Chondrocyte (in vitro differentiated cells): ENCODE measurements at regions not wholly inside any gene's neighbourhood (a gene's known extent, or its start where the extent isn't known, plus 50 kb on each side); places are given as distances from the start of the nearest gene placed in this dataset.

Experiments
- DNase-seq: peaks from one replicate; pipeline ENCODE4 v3.0.0; 2021; ENCODE audit warnings: mixed read lengths, low spot score
- H3K27ac Mint-ChIP-seq: one replicate; pipeline ENCODE4 v1.8.0; 2021; ENCODE audit warnings: mild to moderate bottlenecking, moderate library complexity, mixed read lengths; ENCODE audit not compliant: unreplicated experiment
- H3K27me3 Mint-ChIP-seq: 2 replicates; pipeline ENCODE4 v1.8.0; 2021; ENCODE audit warnings: low read depth, mixed read lengths
- H3K36me3 Mint-ChIP-seq: 2 replicates; pipeline ENCODE4 v1.8.0; 2021; ENCODE audit warnings: low read depth, mixed read lengths
- H3K4me1 Mint-ChIP-seq: 2 replicates; pipeline ENCODE4 v1.8.0; 2021; ENCODE audit warnings: low read depth, mild to moderate bottlenecking, mixed read lengths
- H3K4me3 Mint-ChIP-seq: one replicate; pipeline ENCODE4 v1.8.0; 2021; ENCODE audit warnings: mild to moderate bottlenecking, moderate library complexity, mixed read lengths; ENCODE audit not compliant: unreplicated experiment
- H3K9me3 Mint-ChIP-seq: 2 replicates; pipeline ENCODE4 v1.8.0; 2021; ENCODE audit warnings: low read depth, mixed read lengths
- TF ChIP-seq, protein P1 (sequence below): fragments of 200-600 bp; sonication (generic); IDR thresholded peaks from 2 replicates; pipeline ENCODE4 v1.5.0; 2021; ENCODE audit warnings: antibody characterized with exemption, mild to moderate bottlenecking, moderate library complexity

- Mint-ChIP-seq H3K27me3 (peaks cover 1% of the 10 kb centered on the region), H3K36me3 (peaks cover 2% of the 10 kb centered on the region), H3K4me1 (peaks cover 31% of the 10 kb centered on the region), H3K9me3 (no peaks in the 10 kb centered on the region), H3K4me3 (no peak overlapping the region), H3K27ac (no peak overlapping the region)
- TF ChIP-seq, protein P1, sequence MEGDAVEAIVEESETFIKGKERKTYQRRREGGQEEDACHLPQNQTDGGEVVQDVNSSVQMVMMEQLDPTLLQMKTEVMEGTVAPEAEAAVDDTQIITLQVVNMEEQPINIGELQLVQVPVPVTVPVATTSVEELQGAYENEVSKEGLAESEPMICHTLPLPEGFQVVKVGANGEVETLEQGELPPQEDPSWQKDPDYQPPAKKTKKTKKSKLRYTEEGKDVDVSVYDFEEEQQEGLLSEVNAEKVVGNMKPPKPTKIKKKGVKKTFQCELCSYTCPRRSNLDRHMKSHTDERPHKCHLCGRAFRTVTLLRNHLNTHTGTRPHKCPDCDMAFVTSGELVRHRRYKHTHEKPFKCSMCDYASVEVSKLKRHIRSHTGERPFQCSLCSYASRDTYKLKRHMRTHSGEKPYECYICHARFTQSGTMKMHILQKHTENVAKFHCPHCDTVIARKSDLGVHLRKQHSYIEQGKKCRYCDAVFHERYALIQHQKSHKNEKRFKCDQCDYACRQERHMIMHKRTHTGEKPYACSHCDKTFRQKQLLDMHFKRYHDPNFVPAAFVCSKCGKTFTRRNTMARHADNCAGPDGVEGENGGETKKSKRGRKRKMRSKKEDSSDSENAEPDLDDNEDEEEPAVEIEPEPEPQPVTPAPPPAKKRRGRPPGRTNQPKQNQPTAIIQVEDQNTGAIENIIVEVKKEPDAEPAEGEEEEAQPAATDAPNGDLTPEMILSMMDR: no peak
- no peak for DNase-seq
Observed at GRCh38 chr9:95816716-95817115, 58.8 kb upstream of the ERCC6L2 start.

DNA sequence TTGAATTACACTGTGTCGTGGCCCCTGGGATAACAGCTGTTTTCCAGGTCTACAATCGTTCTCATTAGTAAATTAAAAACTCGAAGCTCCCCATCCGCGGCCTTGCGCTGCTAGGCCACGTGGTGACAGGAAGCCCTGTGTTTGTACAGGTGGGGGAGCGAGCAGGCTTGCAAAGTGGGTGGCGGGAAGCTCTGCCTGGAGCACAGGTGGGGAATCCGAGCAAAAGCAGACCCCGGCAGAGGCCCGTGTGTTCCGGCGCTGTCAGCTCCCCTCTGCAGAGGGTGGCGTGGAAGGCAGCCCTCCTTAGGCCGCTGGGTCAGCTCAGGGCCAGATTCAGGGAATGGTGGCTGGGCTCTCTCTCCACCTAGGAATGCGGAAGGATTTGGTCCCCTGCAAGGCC lies 59.5 kb upstream of the ERCC6L2 start:
- DNase-seq: no peak

DNA sequence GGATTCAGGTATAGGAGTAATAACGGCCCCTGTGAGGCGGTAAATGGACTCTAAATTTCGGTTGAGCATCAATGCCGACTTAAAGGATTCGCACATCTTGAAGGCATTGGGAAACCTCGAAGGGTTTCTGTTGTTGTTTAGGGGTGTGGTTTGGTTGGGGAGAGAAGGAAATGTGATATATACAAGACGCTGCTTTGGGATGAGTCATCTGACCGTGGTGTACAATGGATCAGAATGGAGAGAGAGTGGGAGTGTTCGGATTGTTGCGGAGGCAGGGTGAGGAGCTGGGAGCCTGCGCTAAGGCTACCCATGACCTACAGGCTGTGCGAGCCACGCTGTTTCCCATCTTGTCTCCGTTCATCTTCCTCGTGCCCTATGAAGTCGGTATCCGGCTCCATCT lies 60.4 kb upstream of the ERCC6L2 start:
- Mint-ChIP-seq H3K9me3 (no peaks in the 10 kb centered on the region), H3K4me3 (no peak overlapping the region), H3K36me3 (peaks cover 2% of the 10 kb centered on the region), H3K27me3 (peaks cover 1% of the 10 kb centered on the region), H3K4me1 (peaks cover 29% of the 10 kb centered on the region), H3K27ac (no peak overlapping the region)
- TF ChIP-seq, protein P1: no peak
- no peak for DNase-seq

More for the DNA sequence above, 59.5 kb upstream of the ERCC6L2 start:
- H3K36me3 Mint-ChIP-seq: peaks cover 2% of the 10 kb centered on the region
- no peaks in the 10 kb centered on the region for H3K9me3 Mint-ChIP-seq
- peaks cover 1% of the 10 kb centered on the region for H3K27me3 Mint-ChIP-seq
- H3K4me3 Mint-ChIP-seq: no peak overlapping the region
- H3K27ac Mint-ChIP-seq: no peak overlapping the region
- TF ChIP-seq, protein P1: no peak
- H3K4me1 Mint-ChIP-seq: peaks cover 29% of the 10 kb centered on the region

DNA sequence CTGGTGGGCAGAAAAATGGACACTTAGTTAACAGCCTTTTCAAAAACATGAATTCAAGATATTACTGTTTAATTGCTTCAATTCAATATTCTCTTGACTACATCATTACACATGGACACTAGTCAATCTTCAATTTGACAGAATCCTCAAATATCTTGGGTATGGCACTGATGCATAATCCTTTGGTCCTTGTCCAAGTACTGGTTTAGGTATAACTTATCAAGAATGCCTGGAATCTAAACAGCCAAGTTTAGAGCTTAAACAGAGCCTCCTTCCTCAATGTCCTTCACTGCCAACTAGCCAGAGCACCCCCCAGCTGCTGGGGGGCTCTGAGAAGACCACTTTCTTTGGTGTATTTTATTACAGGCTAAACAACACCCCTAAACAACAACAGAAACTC lies 61.6 kb upstream of the ERCC6L2 start:
- TF ChIP-seq, protein P1: no peak
- Mint-ChIP-seq H3K36me3 (no peaks in the 10 kb centered on the region), H3K27ac (no peak overlapping the region), H3K9me3 (no peaks in the 10 kb centered on the region), H3K4me3 (no peak overlapping the region), H3K27me3 (no peaks in the 10 kb centered on the region), H3K4me1 (peaks cover 21% of the 10 kb centered on the region)
- DNase-seq: no peak

GRCh38 chr9:95810814-95811213 lies 64.7 kb upstream of the ERCC6L2 start:
- TF ChIP-seq, protein P1: no peak
- peaks cover 38% of the 10 kb centered on the region for H3K4me1 Mint-ChIP-seq
- DNase-seq: no peak
- H3K4me3 Mint-ChIP-seq: no peak overlapping the region
- H3K27ac Mint-ChIP-seq: no peak overlapping the region
- H3K27me3 Mint-ChIP-seq: no peaks in the 10 kb centered on the region
- H3K9me3 Mint-ChIP-seq: no peaks in the 10 kb centered on the region
- H3K36me3 Mint-ChIP-seq: no peaks in the 10 kb centered on the region
